SK-N-SH (cell line): ENCODE measurements at regions not wholly inside any gene's neighbourhood (a gene's known extent, or its start where the extent isn't known, plus 50 kb on each side); places are given as distances from the start of the nearest gene placed in this dataset.

Experiments used
- CTCF ChIA-PET: fragments of 300-600, 350-600 bp; formaldehyde crosslinking; extraction: SDS; loops from one replicate; lab custom pipeline; 2021; lab: Yijun Ruan, JAX
- POLR2A ChIA-PET: fragments of 350-600 bp; sonication (Branson Sonifier 250); formaldehyde crosslinking; extraction: SDS; loops from one replicate; lab custom pipeline; 2020; ENCODE audit warnings: antibody characterized with exemption, inconsistent platforms; lab: Yijun Ruan, JAX
- DNase-seq: peaks from one replicate; pipeline ENCODE4 v3.0.0; 2012
- H2AFZ ChIP-seq: fragments of 200-600 bp; sonication (generic); 2 replicates; pipeline ENCODE4 v1.8.1; 2016; ENCODE audit warnings: antibody characterized with exemption, mild to moderate bottlenecking, low read depth
- H3F3A ChIP-seq: fragments of 200-600 bp; sonication (generic); replicated peaks from 2 replicates; pipeline ENCODE3; 2016; ENCODE audit warnings: antibody characterized with exemption, mild to moderate bottlenecking; ENCODE audit not compliant: insufficient read depth
- H3K27ac ChIP-seq, 2 experiments: fragments of 200-500 bp in 1 of 2; fragments of 200-600 bp in 1 of 2; sonication (Bioruptor generic) in 1 of 2; sonication (generic), shearing (Covaris generic) in 1 of 2; 2 replicates each; pipeline versions ENCODE4 v1.5.1 to v1.6.1; 2014 to 2016; ENCODE audit warnings: low read depth in 2 of 2, inconsistent platforms in 1 of 2, low read length in 1 of 2, mild to moderate bottlenecking in 1 of 2, mixed read lengths in 1 of 2
- H3K27me3 ChIP-seq: fragments of 200-600 bp; sonication (generic), shearing (Covaris generic); 2 replicates; pipeline ENCODE4 v1.6.1; 2016; ENCODE audit warnings: mixed run types; ENCODE audit not compliant: insufficient read depth
- H3K36me3 ChIP-seq, 2 experiments: fragments of 200-500 bp in 1 of 2; fragments of 200-600 bp in 1 of 2; sonication (Bioruptor generic) in 1 of 2; sonication (generic) in 1 of 2; replicated peaks in 1 of 2; 2 replicates each; pipeline versions ENCODE3 to v1.5.1; 2014 to 2016; ENCODE audit warnings: low read length in 1 of 2, mild to moderate bottlenecking in 1 of 2; ENCODE audit not compliant: insufficient read depth in 2 of 2, control insufficient read depth in 1 of 2
- H3K4me1 ChIP-seq, 2 experiments: fragments of 200-500 bp in 1 of 2; fragments of 200-600 bp in 1 of 2; sonication (Bioruptor generic) in 1 of 2; sonication (generic), shearing (Covaris generic) in 1 of 2; 2 replicates each; pipeline versions ENCODE4 v1.5.1 to v1.6.1; 2014 to 2016; ENCODE audit warnings: low read depth in 1 of 2, low read length in 1 of 2, mixed run types in 1 of 2; ENCODE audit not compliant: insufficient read depth in 2 of 2, control insufficient read depth in 1 of 2
- H3K4me2 ChIP-seq: fragments of 200-600 bp; sonication (generic), shearing (Covaris generic); 2 replicates; pipeline ENCODE4 v1.6.1; 2017; ENCODE audit warnings: mixed run types
- H3K4me3 ChIP-seq, 2 experiments: fragments of 200-500 bp in 1 of 2; fragments of 200-600 bp in 1 of 2; sonication (Bioruptor generic) in 1 of 2; sonication (generic), shearing (Covaris generic) in 1 of 2; 2 replicates each; pipeline versions ENCODE4 v1.5.1 to v1.8.1; 2014 to 2016; ENCODE audit warnings: low read depth in 2 of 2, inconsistent platforms in 1 of 2, low read length in 1 of 2, mild to moderate bottlenecking in 1 of 2, mixed read lengths in 1 of 2, moderate library complexity in 1 of 2
- H3K79me2 ChIP-seq: fragments of 200-600 bp; sonication (generic); 2 replicates; pipeline ENCODE4 v1.8.1; 2017; ENCODE audit warnings: mild to moderate bottlenecking; ENCODE audit not compliant: insufficient read depth
- H3K9ac ChIP-seq: fragments of 200-600 bp; sonication (generic); 2 replicates; pipeline ENCODE4 v1.6.1; 2017; ENCODE audit warnings: mixed run types
- H3K9me2 ChIP-seq: fragments of 200-600 bp; sonication (generic); 2 replicates; pipeline ENCODE4 v1.6.1; 2017; ENCODE audit warnings: mixed run types
- H3K9me3 ChIP-seq: fragments of 200-600 bp; sonication (generic); 2 replicates; pipeline ENCODE4 v1.6.1; 2017; ENCODE audit warnings: mixed run types, mild to moderate bottlenecking, moderate library complexity
- H4K20me1 ChIP-seq: fragments of 200-600 bp; sonication (generic); 2 replicates; pipeline ENCODE4 v1.6.1; 2017; ENCODE audit warnings: mild to moderate bottlenecking, mixed run types; ENCODE audit not compliant: insufficient read depth
- CHD2 ChIP-seq: fragments of 150-350 bp; IDR thresholded peaks from 2 replicates; pipeline ENCODE4 v1.6.1; 2018; ENCODE audit warnings: low read length; ENCODE audit not compliant: partially characterized antibody
- ELF1 ChIP-seq: IDR thresholded peaks from 2 replicates; pipeline ENCODE4 v1.4.0; 2012
- EP300 ChIP-seq, 2 experiments: IDR thresholded peaks; 2 replicates each; pipeline versions ENCODE4 v1.4.0 to v1.6.1; 2012; ENCODE audit warnings: borderline replicate concordance in 1 of 2, low read depth in 1 of 2, low read length in 1 of 2
- FOXM1 ChIP-seq: IDR thresholded peaks from 2 replicates; pipeline ENCODE4 v1.4.0; 2012; ENCODE audit warnings: low read depth, mild to moderate bottlenecking
- GABPA ChIP-seq: IDR thresholded peaks from 2 replicates; pipeline ENCODE4 v1.4.0; 2012; ENCODE audit warnings: low read depth, mild to moderate bottlenecking
- JUND ChIP-seq: IDR thresholded peaks from 2 replicates; pipeline ENCODE4 v1.4.0; 2012
- MAX ChIP-seq: IDR thresholded peaks from 2 replicates; pipeline ENCODE4 v1.4.0; 2012; ENCODE audit warnings: low read depth
- MEF2A ChIP-seq: IDR thresholded peaks from 2 replicates; pipeline ENCODE4 v1.4.0; 2012; ENCODE audit warnings: low read depth, borderline replicate concordance
- MXI1 ChIP-seq: IDR thresholded peaks from 2 replicates; pipeline ENCODE4 v1.6.1; 2012; ENCODE audit warnings: mild to moderate bottlenecking, low read depth, low read length, improper control_type of control experiment
- NFIC ChIP-seq: IDR thresholded peaks from 2 replicates; pipeline ENCODE4 v1.4.0; 2012; ENCODE audit warnings: borderline replicate concordance
- NRF1 ChIP-seq: IDR thresholded peaks from 2 replicates; pipeline ENCODE4 v1.6.1; 2012; ENCODE audit warnings: low read depth, mild to moderate bottlenecking, low read length
- PBX3 ChIP-seq: IDR thresholded peaks from 2 replicates; pipeline ENCODE4; 2012
- RAD21 ChIP-seq: IDR thresholded peaks from 2 replicates; pipeline ENCODE4 v1.6.1; 2012; ENCODE audit warnings: mild to moderate bottlenecking, low read length
- RCOR1 ChIP-seq: fragments of 150-350 bp; IDR thresholded peaks from 2 replicates; pipeline ENCODE4 v1.6.1; 2017; ENCODE audit warnings: antibody characterized with exemption, low read length
- SMC3 ChIP-seq: IDR thresholded peaks from 2 replicates; pipeline ENCODE4 v1.6.1; 2012; ENCODE audit warnings: low read depth, low read length, improper control_type of control experiment
- TAF1 ChIP-seq: IDR thresholded peaks from 2 replicates; pipeline ENCODE4 v1.6.1; 2012; ENCODE audit warnings: low read depth, mild to moderate bottlenecking, low read length, moderate library complexity, borderline replicate concordance
- TCF12 ChIP-seq: IDR thresholded peaks from 2 replicates; pipeline ENCODE4 v1.4.0; 2012
- USF1 ChIP-seq: IDR thresholded peaks from 2 replicates; pipeline ENCODE4 v1.4.0; 2012; ENCODE audit warnings: low read depth, borderline replicate concordance
- USF2 ChIP-seq: fragments of 150-350 bp; IDR thresholded peaks from 2 replicates; pipeline ENCODE4 v1.6.1; 2017; ENCODE audit warnings: antibody characterized with exemption, low read length, low read depth, borderline replicate concordance
- WGBS: methylation state at CpG from one replicate; pipeline ENCODE4 v1.1.6; 2017; ENCODE audit warnings: low lambda C conversion rate; 5-methylcytosine and 5-hydroxymethylcytosine counted together

GRCh38 chr9:30774326-30774725 is 1610.1 kb upstream of the ACO1 start:
- CTCF ChIA-PET, result no interaction called here
- no peak for DNase-seq
- no peak for TF ChIP-seq NFIC
- TF ChIP-seq JUND, result no peak
- no peak for TF ChIP-seq ELF1
- no peak for TF ChIP-seq MAX
- no peak for TF ChIP-seq NRF1
- no peak for TF ChIP-seq USF2
- TF ChIP-seq TAF1, result no peak
- TF ChIP-seq TCF12, result no peak
- no peak for TF ChIP-seq SMC3
- TF ChIP-seq RCOR1, result no peak
- no peak for TF ChIP-seq USF1
- no peak for TF ChIP-seq EP300 (IDR thresholded peaks at IDR 0.05; ENCODE audit: borderline replicate concordance in 1 of 2, low read depth in 1 of 2, low read length in 1 of 2)
- TF ChIP-seq CHD2, result no peak
- TF ChIP-seq RAD21, result no peak
- no peak for TF ChIP-seq MXI1
- no peak for TF ChIP-seq FOXM1
- no peak for TF ChIP-seq MEF2A
- no peak for TF ChIP-seq GABPA

GRCh38 chr9:30775236-30775635 is 1609.2 kb upstream of the ACO1 start:
- TF ChIP-seq PBX3, result no peak
- TF ChIP-seq RAD21, result no peak
- TF ChIP-seq FOXM1, result no peak
- TF ChIP-seq ELF1, result no peak
- Histone ChIP-seq H3K27me3 (no peaks in the 10 kb centered on the region), H3K9ac (no peak overlapping the region), H3K79me2 (no peaks in the 10 kb centered on the region), H2AFZ (peak overlapping the region; percentile 43; the same call in 1 of the 2 replicates), H3K27ac (no peak overlapping the region), H3K9me3 (0 out of 2 replicates have a peak, but pooled peaks cover 7% of the 10 kb centered on the region), H3K4me2 (no peak overlapping the region), H3F3A (no peaks in the 10 kb centered on the region), H3K4me3 (no peak overlapping the region), H4K20me1 (no peaks in the 10 kb centered on the region), H3K36me3 (no peaks in the 10 kb centered on the region), H3K9me2 (no peaks in the 10 kb centered on the region), H3K4me1 (no peaks in the 10 kb centered on the region; a peak in 1 of 4 replicates)
- POLR2A ChIA-PET, result no interaction called here
- WGBS, result 14% methylated on average over 1 of the region's 1 CpG
- DNase-seq, result no peak
- CTCF ChIA-PET, result no interaction called here

More at GRCh38 chr9:30774326-30774725, 1610.1 kb upstream of the ACO1 start:
- no peaks in the 10 kb centered on the region for H3F3A ChIP-seq
- no peaks in the 10 kb centered on the region for H4K20me1 ChIP-seq
- no peak overlapping the region for H2AFZ ChIP-seq
- 68% methylated on average over 11 of the region's 17 CpGs for WGBS
- no peaks in the 10 kb centered on the region for H3K36me3 ChIP-seq
- H3K4me2 ChIP-seq, result no peak overlapping the region
- no peak overlapping the region for H3K9ac ChIP-seq
- H3K9me2 ChIP-seq, result no peaks in the 10 kb centered on the region
- H3K27me3 ChIP-seq, result no peaks in the 10 kb centered on the region
- no peaks in the 10 kb centered on the region; a peak in 1 of 4 replicates for H3K4me1 ChIP-seq
- H3K4me3 ChIP-seq, result no peak overlapping the region
- H3K27ac ChIP-seq, result no peak overlapping the region
- H3K79me2 ChIP-seq, result no peaks in the 10 kb centered on the region
- POLR2A ChIA-PET, result no interaction called here
- H3K9me3 ChIP-seq, result 0 out of 2 replicates have a peak, but pooled peaks cover 7% of the 10 kb centered on the region
